ENCODE measurements at regions not wholly inside any gene's neighbourhood (a gene's known extent, or its start where the extent isn't known, plus 50 kb on each side); places are given as distances from the start of the nearest gene placed in this dataset.

- no peak for TF ChIP-seq CTCF (IDR thresholded peaks at IDR 0.05)
- no peak for TF ChIP-seq POLR2A (IDR thresholded peaks at IDR 0.05)
Observed at GRCh38 chr2:4976407-4976806, 715.8 kb upstream of the SOX11 start.

Measured in thyroid gland (tissue), 4 donors.